Bronchial epithelial cell (primary cell): ENCODE measurements at regions not wholly inside any gene's neighbourhood (a gene's known extent, or its start where the extent isn't known, plus 50 kb on each side); places are given as distances from the start of the nearest gene placed in this dataset.
A peak's percentile ranks its signal among the peaks of the same experiment; 100 is the strongest.

Experiments used
- DNase-seq: peaks from one replicate; pipeline ENCODE4 v3.0.0-alpha.2; 2010; ENCODE audit warnings: low read depth
- FAIRE-seq: peaks from 2 replicates; lab custom pipeline; 2011; peaks lifted over from hg19 to GRCh38; lab: Jason Lieb, UNC
- H3K27me3 ChIP-seq: 2 replicates; pipeline ENCODE4 v1.5.1; 2011; ENCODE audit warnings: low read length; ENCODE audit not compliant: control insufficient read depth, insufficient read depth
- H3K36me3 ChIP-seq: 2 replicates; pipeline ENCODE4 v1.5.1; 2011; ENCODE audit warnings: low read length; ENCODE audit not compliant: control insufficient read depth, insufficient read depth
- H3K4me3 ChIP-seq: 2 replicates; pipeline ENCODE4 v1.5.1; 2011; ENCODE audit warnings: mild to moderate bottlenecking, low read depth, low read length, control low read depth
- TF ChIP-seq, protein P1 (sequence below): IDR thresholded peaks from 2 replicates; pipeline ENCODE4 v1.5.1; 2011; ENCODE audit warnings: mild to moderate bottlenecking, moderate library complexity, low read length, control low read depth, inconsistent platforms; ENCODE audit not compliant: insufficient read depth, severe bottlenecking

GRCh38 chrX:68936608-68937007, 107.8 kb downstream of the EFNB1 start:
- H3K36me3 ChIP-seq: no peaks in the 10 kb centered on the region
- TF ChIP-seq, protein P1, sequence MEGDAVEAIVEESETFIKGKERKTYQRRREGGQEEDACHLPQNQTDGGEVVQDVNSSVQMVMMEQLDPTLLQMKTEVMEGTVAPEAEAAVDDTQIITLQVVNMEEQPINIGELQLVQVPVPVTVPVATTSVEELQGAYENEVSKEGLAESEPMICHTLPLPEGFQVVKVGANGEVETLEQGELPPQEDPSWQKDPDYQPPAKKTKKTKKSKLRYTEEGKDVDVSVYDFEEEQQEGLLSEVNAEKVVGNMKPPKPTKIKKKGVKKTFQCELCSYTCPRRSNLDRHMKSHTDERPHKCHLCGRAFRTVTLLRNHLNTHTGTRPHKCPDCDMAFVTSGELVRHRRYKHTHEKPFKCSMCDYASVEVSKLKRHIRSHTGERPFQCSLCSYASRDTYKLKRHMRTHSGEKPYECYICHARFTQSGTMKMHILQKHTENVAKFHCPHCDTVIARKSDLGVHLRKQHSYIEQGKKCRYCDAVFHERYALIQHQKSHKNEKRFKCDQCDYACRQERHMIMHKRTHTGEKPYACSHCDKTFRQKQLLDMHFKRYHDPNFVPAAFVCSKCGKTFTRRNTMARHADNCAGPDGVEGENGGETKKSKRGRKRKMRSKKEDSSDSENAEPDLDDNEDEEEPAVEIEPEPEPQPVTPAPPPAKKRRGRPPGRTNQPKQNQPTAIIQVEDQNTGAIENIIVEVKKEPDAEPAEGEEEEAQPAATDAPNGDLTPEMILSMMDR: no peak
- no peak overlapping the region for H3K4me3 ChIP-seq
- FAIRE-seq (peak; percentile 66), DNase-seq (peak; percentile 91)
- H3K27me3 ChIP-seq: no peaks in the 10 kb centered on the region

GRCh38 chrX:68936126-68936525, 107.3 kb downstream of the EFNB1 start:
- no peak for DNase-seq

GRCh38 chrX:68935362-68935761, 106.5 kb downstream of the EFNB1 start:
- H3K4me3 ChIP-seq: no peak overlapping the region
- FAIRE-seq (peak; percentile 92), DNase-seq (peak; percentile 71)

More at GRCh38 chrX:68936126-68936525, 107.3 kb downstream of the EFNB1 start:
- TF ChIP-seq, protein P1: no peak
- FAIRE-seq: no peak
- Histone ChIP-seq H3K36me3 (no peaks in the 10 kb centered on the region), H3K4me3 (no peak overlapping the region), H3K27me3 (no peaks in the 10 kb centered on the region)

DNA sequence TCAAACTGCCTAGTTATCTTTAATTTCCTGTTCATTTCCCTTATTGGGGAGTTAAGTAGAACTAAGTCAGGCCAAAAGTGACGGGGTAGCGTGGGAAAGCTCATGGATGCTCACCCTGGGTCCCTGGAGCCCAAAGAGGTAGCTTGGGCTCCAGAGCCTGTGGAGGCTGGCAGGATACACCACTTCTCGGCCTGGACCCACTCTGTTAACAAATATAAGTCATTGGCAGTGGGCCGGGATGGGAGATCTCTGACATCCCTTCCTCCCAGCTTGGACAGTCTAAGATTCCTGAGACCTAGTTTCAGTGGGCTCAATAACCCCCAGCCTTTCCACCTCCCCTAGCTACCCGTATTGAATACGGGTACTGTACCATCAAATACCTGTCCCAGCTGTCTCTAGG, 106.1 kb downstream of the EFNB1 start:
- no peak for DNase-seq
- H3K27me3 ChIP-seq: no peaks in the 10 kb centered on the region
- TF ChIP-seq, protein P1: no peak
- no peak for FAIRE-seq
- H3K36me3 ChIP-seq: no peaks in the 10 kb centered on the region
- H3K4me3 ChIP-seq: no peak overlapping the region

More at GRCh38 chrX:68935362-68935761, 106.5 kb downstream of the EFNB1 start:
- Histone ChIP-seq H3K36me3 (no peaks in the 10 kb centered on the region), H3K27me3 (no peaks in the 10 kb centered on the region)
- TF ChIP-seq, protein P1: no peak

DNA sequence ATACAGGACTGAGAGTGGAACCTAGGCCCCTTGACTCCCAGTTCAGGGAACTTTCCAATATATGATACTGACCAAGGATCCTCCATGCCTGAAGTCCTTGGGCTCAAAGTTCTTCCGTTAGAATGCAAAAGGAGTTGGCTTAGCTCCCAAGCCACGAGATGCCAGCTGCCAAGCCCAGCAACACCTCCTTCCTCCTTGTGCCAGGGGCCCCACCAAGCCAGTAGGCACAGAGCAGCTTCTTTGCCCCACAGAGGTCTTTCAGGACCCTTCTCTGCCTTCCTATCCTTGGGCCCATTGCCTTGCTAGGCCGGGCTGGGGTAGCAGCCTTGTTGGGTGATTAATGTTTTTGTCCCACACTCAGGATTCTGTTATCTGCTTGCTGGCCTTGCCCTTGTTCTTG, 105.6 kb downstream of the EFNB1 start:
- no peaks in the 10 kb centered on the region for H3K27me3 ChIP-seq
- H3K4me3 ChIP-seq: no peak overlapping the region
- DNase-seq (no peak), FAIRE-seq (no peak)
- TF ChIP-seq, protein P1: no peak
- H3K36me3 ChIP-seq: no peaks in the 10 kb centered on the region

GRCh38 chrX:68932611-68933010, 103.8 kb downstream of the EFNB1 start:
- TF ChIP-seq, protein P1: no peak
- H3K36me3 ChIP-seq: no peaks in the 10 kb centered on the region
- DNase-seq (no peak), FAIRE-seq (no peak)
- no peak overlapping the region for H3K4me3 ChIP-seq
- no peaks in the 10 kb centered on the region for H3K27me3 ChIP-seq
